Activated naive CD8-positive, alpha-beta T cell treated with anti-CD3 and anti-CD28 coated beads, Interleukin-2, amount 10 ng/mL, durations not matched to agents 7 days and 5 days (primary cell): ENCODE measurements at regions not wholly inside any gene's neighbourhood (a gene's known extent, or its start where the extent isn't known, plus 50 kb on each side); places are given as distances from the start of the nearest gene placed in this dataset.

ENCODE experiments used
- ATAC-seq: fragments of 150-1000 bp; cut with Tn5 transposase; one replicate; pipeline ENCODE4 v1.10.0; 2021; ENCODE audit warnings: low read depth, moderate library complexity
- POLR2A ChIA-PET: fragments of 350-600 bp; sonication (Branson Sonifier 250); formaldehyde crosslinking; loops from one replicate; lab custom pipeline; 2021; ENCODE audit warnings: antibody characterized with exemption; lab: Charles Lee
- DNase-seq: peaks from one replicate; pipeline ENCODE4 v3.0.0; 2021
- H3K27ac Mint-ChIP-seq: one replicate; pipeline ENCODE4 v1.8.0; 2022; ENCODE audit warnings: mild to moderate bottlenecking, mixed read lengths
- H3K27me3 Mint-ChIP-seq: one replicate; pipeline ENCODE4 v1.8.0; 2022; ENCODE audit warnings: mild to moderate bottlenecking, moderate library complexity, mixed read lengths
- H3K36me3 Mint-ChIP-seq: one replicate; pipeline ENCODE4 v1.8.0; 2021; ENCODE audit warnings: mild to moderate bottlenecking, mixed read lengths
- H3K4me1 Mint-ChIP-seq: one replicate; pipeline ENCODE4 v1.8.0; 2021; ENCODE audit warnings: mixed read lengths
- H3K4me3 Mint-ChIP-seq: one replicate; pipeline ENCODE4 v1.8.0; 2022; ENCODE audit warnings: mild to moderate bottlenecking, moderate library complexity, mixed read lengths
- H3K9me3 Mint-ChIP-seq: one replicate; pipeline ENCODE4 v1.8.0; 2021; ENCODE audit warnings: mixed read lengths

GRCh38 chr14:101034986-101035385, 131.5 kb upstream of the RTL1 start:
- Mint-ChIP-seq H3K27me3 (no peaks in the 10 kb centered on the region), H3K27ac (no peak overlapping the region), H3K4me1 (no peaks in the 10 kb centered on the region), H3K4me3 (no peak overlapping the region), H3K9me3 (no peaks in the 10 kb centered on the region), H3K36me3 (no peaks in the 10 kb centered on the region)
- ATAC-seq (no peak), DNase-seq (no peak)
- POLR2A ChIA-PET, result no interaction called here

GRCh38 chr14:101035466-101036225, 132.1 kb upstream of the RTL1 start:
- no peaks in the 10 kb centered on the region for H3K4me1 Mint-ChIP-seq
- ATAC-seq (no peak), DNase-seq (peak; percentile 9)
- no peaks in the 10 kb centered on the region for H3K27me3 Mint-ChIP-seq
- no peaks in the 10 kb centered on the region for H3K36me3 Mint-ChIP-seq
- H3K9me3 Mint-ChIP-seq, result no peaks in the 10 kb centered on the region
- POLR2A ChIA-PET, result no interaction called here
- no peak overlapping the region for H3K27ac Mint-ChIP-seq
- no peak overlapping the region for H3K4me3 Mint-ChIP-seq

GRCh38 chr14:101037021-101037817, 133.7 kb upstream of the RTL1 start:
- Mint-ChIP-seq H3K27me3 (no peaks in the 10 kb centered on the region), H3K4me1 (no peaks in the 10 kb centered on the region), H3K36me3 (no peaks in the 10 kb centered on the region), H3K4me3 (no peak overlapping the region), H3K9me3 (no peaks in the 10 kb centered on the region), H3K27ac (no peak overlapping the region)
- ATAC-seq (no peak), DNase-seq (no peak)
- POLR2A ChIA-PET, result no interaction called here

- POLR2A ChIA-PET, result no interaction called here
- Mint-ChIP-seq H3K27me3 (no peaks in the 10 kb centered on the region), H3K4me3 (no peak overlapping the region), H3K4me1 (no peaks in the 10 kb centered on the region), H3K9me3 (no peaks in the 10 kb centered on the region), H3K36me3 (no peaks in the 10 kb centered on the region), H3K27ac (no peak overlapping the region)
- no peak for ATAC-seq
- DNase-seq, result no peak
Observed at GRCh38 chr14:101039031-101039754, 135.7 kb upstream of the RTL1 start.

- Mint-ChIP-seq H3K4me3 (no peak overlapping the region), H3K27ac (no peak overlapping the region), H3K36me3 (no peaks in the 10 kb centered on the region), H3K27me3 (no peaks in the 10 kb centered on the region), H3K9me3 (no peaks in the 10 kb centered on the region), H3K4me1 (no peaks in the 10 kb centered on the region)
- ATAC-seq, result no peak
- no peak for DNase-seq
- POLR2A ChIA-PET, result no interaction called here
Observed at GRCh38 chr14:101039755-101040138, 136.2 kb upstream of the RTL1 start.

- peaks cover 1% of the 10 kb centered on the region for H3K27me3 Mint-ChIP-seq
- ATAC-seq, result no peak
- H3K36me3 Mint-ChIP-seq, result no peaks in the 10 kb centered on the region
- H3K4me3 Mint-ChIP-seq, result no peak overlapping the region
- DNase-seq, result no peak
- H3K9me3 Mint-ChIP-seq, result no peaks in the 10 kb centered on the region
- POLR2A ChIA-PET, result no interaction called here
- H3K4me1 Mint-ChIP-seq, result no peaks in the 10 kb centered on the region
- no peak overlapping the region for H3K27ac Mint-ChIP-seq
Observed at GRCh38 chr14:101040538-101041442, 137.3 kb upstream of the RTL1 start.

GRCh38 chr14:101043891-101044290, 140.4 kb upstream of the RTL1 start:
- ATAC-seq (no peak), DNase-seq (no peak)
- Mint-ChIP-seq H3K36me3 (no peaks in the 10 kb centered on the region), H3K4me3 (no peak overlapping the region), H3K27ac (no peak overlapping the region), H3K27me3 (peaks cover 1% of the 10 kb centered on the region), H3K4me1 (no peaks in the 10 kb centered on the region), H3K9me3 (no peaks in the 10 kb centered on the region)
- POLR2A ChIA-PET, result no interaction called here

GRCh38 chr14:101044741-101045140, 141.2 kb upstream of the RTL1 start:
- ATAC-seq, result no peak
- Mint-ChIP-seq H3K27ac (no peak overlapping the region), H3K4me1 (no peaks in the 10 kb centered on the region), H3K36me3 (no peaks in the 10 kb centered on the region), H3K27me3 (peaks cover 1% of the 10 kb centered on the region), H3K4me3 (no peak overlapping the region), H3K9me3 (no peaks in the 10 kb centered on the region)
- no peak for DNase-seq
- POLR2A ChIA-PET, result no interaction called here

- Mint-ChIP-seq H3K4me1 (no peaks in the 10 kb centered on the region), H3K4me3 (no peak overlapping the region), H3K36me3 (no peaks in the 10 kb centered on the region), H3K27me3 (peaks cover 1% of the 10 kb centered on the region), H3K9me3 (no peaks in the 10 kb centered on the region), H3K27ac (no peak overlapping the region)
- ATAC-seq (no peak), DNase-seq (no peak)
- POLR2A ChIA-PET, result no interaction called here
Observed at GRCh38 chr14:101045511-101045910, 142.0 kb upstream of the RTL1 start.

- Mint-ChIP-seq H3K4me3 (no peak overlapping the region), H3K27me3 (peaks cover 1% of the 10 kb centered on the region), H3K36me3 (no peaks in the 10 kb centered on the region), H3K27ac (no peak overlapping the region), H3K4me1 (no peaks in the 10 kb centered on the region), H3K9me3 (no peaks in the 10 kb centered on the region)
- DNase-seq, result no peak
- POLR2A ChIA-PET, result no interaction called here
- no peak for ATAC-seq
Observed at GRCh38 chr14:101046071-101046470, 142.5 kb upstream of the RTL1 start.

GRCh38 chr14:101047326-101047725, 143.8 kb upstream of the RTL1 start:
- Mint-ChIP-seq H3K4me1 (no peaks in the 10 kb centered on the region), H3K4me3 (no peak overlapping the region), H3K36me3 (no peaks in the 10 kb centered on the region), H3K27me3 (peaks cover 1% of the 10 kb centered on the region), H3K9me3 (no peaks in the 10 kb centered on the region), H3K27ac (no peak overlapping the region)
- no peak for DNase-seq
- ATAC-seq, result no peak
- POLR2A ChIA-PET, result no interaction called here

- POLR2A ChIA-PET, result no interaction called here
- Mint-ChIP-seq H3K36me3 (no peaks in the 10 kb centered on the region), H3K9me3 (no peaks in the 10 kb centered on the region), H3K27ac (no peak overlapping the region), H3K27me3 (peaks cover 1% of the 10 kb centered on the region), H3K4me3 (no peak overlapping the region), H3K4me1 (no peaks in the 10 kb centered on the region)
- DNase-seq (no peak), ATAC-seq (no peak)
Observed at GRCh38 chr14:101048766-101049165, 145.2 kb upstream of the RTL1 start.

- DNase-seq (no peak), ATAC-seq (no peak)
- POLR2A ChIA-PET, result no interaction called here
- Mint-ChIP-seq H3K4me1 (no peaks in the 10 kb centered on the region), H3K4me3 (no peak overlapping the region), H3K27ac (no peak overlapping the region), H3K27me3 (peaks cover 1% of the 10 kb centered on the region), H3K9me3 (no peaks in the 10 kb centered on the region), H3K36me3 (no peaks in the 10 kb centered on the region)
Observed at GRCh38 chr14:101049511-101049910, 146.0 kb upstream of the RTL1 start.
